ENCODE measurements at regions not wholly inside any gene's neighbourhood (a gene's known extent, or its start where the extent isn't known, plus 50 kb on each side); places are given as distances from the start of the nearest gene placed in this dataset.

DNA sequence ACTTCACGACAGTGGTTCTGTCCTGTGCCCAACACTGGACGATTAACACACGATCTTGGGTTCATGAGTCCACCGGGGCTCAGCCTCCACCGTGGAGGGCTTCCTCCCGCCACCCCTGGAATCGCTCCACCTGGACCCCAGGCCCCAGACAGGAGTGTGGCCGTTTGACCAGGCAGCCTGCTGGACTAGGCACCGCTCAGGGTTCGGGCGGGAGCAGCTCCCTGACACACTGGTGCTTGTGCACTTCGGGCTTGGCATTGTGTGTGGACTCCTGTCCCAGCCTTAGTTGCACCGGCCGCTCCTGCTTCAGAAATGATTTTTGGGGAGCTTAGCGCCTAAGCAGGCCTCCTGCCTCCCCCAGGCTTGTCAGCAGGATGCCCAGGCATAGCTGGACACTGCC is 617.4 kb upstream of the SALL3 start:
- no peak for DNase-seq (ENCODE audit: low read depth in 2 of 2)

DNA sequence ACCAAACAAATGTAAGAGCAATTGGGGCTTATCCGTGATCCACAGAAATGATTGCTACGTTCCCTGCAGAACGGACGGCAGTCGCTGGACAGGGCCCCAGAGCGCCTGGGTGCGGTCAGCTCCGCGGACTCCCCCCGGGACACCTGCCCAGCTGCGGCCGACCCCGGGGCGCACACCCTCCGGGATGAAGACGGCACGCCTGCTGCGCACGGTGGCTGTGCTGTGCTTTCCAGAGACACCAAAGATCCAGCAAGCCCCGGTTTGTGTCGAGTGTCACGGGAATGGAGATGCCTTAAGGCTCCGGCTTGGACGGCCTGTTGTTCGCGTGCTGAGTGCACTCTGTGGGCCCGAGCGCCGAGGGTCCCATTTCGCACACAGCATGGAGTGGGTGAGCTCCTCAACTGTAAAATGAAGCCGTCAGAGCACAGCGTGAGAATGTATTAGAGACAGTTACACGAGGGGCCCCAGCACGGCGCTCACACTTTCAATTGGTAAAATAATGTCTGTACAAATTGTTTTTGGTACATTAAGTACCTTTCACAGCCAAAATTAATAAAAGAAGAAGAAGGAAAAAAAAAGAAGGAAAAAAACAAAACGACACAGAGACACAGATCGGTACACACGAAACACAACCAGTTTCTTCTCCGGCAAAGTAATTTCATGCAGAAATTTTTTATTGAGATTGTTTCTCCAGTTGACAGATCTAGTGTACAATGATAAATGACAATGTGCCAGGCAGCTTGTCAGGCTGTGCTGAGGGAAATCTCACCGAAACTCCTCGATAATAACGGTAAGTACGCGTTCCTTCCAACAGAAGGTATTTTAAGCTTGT is 615.8 kb upstream of the SALL3 start:
- DNase-seq (ENCODE audit: low read depth in 2 of 2) = no peak

DNA sequence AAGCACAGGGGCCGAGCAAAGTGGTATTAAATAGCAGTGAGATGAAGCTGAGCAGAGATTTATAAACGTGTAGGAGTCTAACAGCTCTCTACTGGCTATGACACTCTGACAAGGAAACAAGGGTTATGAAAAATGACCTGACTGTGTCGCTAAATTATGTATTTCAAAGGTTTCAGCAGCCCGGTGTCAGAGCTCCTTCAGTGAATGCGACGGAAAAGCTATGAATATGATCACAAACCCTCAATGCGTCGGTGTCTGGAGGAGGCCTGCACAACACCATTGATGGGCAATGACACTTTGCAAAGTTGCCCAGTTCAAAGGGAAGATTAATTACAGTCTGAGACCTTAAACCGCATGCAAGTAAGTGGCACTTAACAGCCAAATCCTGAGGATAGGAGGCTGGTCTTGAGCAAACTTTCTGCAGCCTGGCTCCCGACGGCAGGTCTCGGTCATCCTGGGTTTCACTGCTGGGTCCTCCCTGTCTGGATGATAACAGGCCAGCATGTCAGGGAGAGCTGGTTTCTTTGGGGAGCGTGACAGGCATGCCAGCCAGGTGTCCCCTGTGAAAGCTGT is 615.1 kb upstream of the SALL3 start:
- DNase-seq (ENCODE audit: low read depth in 2 of 2) = no peak

DNA sequence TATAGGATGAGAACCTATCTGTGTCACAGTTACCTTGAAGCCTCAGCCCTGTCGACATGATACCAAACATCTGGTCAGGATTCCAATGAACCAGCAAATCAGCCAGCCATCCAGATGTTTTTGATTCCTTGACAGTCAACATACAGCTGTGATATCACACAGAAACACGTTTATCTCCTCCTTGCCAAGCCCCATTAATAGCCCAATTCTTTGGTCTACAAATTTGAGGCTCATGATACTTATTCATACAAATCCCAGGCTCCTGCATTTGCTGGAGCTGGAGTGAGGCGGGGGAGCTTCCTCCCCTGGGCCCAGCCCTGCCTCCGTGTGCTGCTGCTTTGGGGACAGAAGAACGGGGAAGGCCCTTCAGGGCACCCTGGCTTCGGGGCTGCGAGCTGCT is 611.6 kb upstream of the SALL3 start:
- DNase-seq (ENCODE audit: low read depth in 2 of 2) = no peak

DNA sequence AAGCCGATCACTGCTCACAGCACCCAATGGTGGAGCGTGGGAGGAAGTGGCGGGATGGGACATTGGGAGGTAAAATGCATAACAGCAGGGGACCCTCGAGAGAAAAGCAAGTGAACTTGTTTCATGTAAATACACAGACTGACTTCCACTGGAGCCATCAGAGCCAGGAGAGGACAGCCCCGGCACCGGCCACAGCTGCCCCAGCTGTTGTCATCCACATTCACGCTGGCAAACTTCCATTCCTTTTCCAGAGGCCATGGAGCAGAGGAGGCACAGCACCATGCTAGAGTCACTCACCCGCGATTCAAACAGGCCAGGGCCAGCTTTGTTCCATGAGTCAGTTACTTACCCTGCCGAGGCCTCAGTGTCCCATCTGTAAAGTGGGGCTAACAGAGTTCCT is 610.9 kb upstream of the SALL3 start:
- no peak for DNase-seq (ENCODE audit: low read depth in 2 of 2)

DNA sequence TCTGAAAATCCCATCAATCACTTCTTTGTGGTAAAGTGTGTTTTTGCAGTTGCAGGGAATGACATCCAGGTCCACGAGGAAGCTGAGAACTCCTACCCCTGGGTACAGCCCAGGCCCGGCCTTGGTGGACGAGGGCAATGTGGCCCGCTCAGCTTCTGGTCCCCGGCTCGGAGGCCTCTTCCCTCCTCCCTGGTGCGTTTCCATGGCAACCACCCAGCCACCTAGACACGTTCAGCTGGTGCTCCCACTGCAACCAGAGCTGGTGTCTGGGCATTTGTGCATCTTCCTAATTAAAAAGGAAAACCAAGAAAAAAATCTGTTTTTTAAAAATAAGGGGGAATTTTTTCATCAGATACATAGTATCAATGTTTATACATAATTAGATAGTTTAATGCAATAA is 603.6 kb upstream of the SALL3 start:
- DNase-seq (ENCODE audit: low read depth in 2 of 2) = no peak

DNA sequence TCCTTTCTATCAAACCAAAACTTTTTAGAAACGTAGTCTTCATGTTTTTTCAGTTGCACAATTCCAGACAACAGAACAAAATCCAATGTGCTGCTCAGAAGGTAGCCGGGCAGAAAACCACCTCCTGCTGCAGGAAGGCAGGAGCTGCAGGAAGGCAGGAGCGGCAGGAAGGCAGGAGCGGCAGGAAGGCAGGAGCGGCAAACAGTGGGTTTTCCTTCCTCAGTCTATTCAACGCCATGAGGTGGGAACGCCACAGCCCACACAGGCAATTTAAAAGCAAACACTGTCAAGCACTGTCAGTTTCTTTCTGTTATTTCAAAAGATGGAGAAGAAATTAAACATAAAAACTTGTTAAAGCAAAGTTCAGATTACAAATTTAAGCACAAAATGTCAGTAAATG is 601.2 kb upstream of the SALL3 start:
- DNase-seq (ENCODE audit: low read depth in 2 of 2) = no peak

DNA sequence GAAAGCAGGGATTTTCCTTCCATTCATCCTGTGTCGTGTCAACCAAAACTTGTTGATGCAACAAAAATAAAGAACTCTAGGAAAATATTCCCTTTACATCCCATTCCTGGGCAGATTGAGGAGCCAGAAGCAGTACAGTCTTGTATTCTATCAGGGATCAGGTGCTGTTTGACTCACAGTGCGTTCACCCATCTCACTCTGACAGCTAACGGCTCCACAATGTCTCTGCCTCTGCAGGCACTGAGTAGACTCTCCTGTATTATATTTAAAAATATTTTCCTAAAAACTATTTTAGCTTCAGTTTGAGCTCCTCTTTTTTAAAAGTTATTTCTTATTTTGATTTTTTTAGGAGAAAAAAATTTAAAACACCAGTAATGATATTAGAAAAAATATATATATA is 600.6 kb upstream of the SALL3 start:
- DNase-seq (ENCODE audit: low read depth in 2 of 2) = no peak

DNA sequence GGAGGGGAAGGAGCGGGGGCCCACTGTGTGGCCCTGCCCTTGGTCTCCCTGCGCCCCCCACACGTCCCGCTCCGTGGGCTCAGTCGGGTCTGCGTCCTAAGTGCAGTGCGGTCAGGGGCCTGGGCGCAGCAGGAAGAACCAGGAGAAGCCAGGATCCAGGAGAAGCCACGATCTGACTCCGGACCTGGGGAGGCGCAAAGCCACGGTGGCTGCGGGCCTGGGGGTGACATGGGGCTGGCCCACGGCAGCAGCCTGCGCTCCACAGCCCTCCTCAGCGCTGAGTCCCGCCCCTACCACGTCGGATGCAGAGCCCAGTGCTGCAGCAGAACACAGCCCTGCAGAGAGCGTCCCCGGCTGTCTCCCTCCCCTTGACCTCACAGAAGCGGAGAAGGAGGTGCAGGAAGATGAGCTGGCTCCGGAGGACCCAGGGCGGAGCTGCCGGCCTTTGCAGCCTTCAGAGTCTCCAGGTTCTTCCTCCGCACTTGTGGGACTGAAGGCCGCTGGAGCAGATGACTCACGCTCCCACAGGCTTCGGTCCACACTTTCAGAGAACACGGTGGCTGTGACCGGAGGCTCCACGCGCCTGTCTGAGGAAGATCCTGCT is 589.2 kb upstream of the SALL3 start:
- DNase-seq (ENCODE audit: low read depth in 2 of 2) = no peak

DNA sequence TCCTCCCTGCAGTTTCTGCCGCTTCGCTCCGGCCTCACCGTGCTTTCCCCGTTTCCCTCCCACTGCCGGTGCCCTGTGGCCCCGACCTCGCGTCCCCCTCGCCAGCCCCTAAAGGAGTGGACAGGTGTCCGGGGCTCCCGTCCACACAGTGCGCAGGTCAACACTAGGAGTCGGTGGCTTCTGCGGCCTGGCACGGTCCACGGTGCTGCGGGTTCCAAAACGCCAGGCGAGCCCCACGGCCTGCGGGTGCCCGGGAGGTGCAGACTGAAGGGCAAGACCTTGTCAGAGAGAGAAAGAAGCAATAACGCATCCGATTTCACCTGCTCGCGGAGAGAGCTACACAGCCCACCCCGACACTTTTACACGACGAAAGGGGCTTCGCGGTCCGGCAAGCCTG is 588.7 kb upstream of the SALL3 start:
- DNase-seq (ENCODE audit: low read depth in 2 of 2) = no peak

DNA sequence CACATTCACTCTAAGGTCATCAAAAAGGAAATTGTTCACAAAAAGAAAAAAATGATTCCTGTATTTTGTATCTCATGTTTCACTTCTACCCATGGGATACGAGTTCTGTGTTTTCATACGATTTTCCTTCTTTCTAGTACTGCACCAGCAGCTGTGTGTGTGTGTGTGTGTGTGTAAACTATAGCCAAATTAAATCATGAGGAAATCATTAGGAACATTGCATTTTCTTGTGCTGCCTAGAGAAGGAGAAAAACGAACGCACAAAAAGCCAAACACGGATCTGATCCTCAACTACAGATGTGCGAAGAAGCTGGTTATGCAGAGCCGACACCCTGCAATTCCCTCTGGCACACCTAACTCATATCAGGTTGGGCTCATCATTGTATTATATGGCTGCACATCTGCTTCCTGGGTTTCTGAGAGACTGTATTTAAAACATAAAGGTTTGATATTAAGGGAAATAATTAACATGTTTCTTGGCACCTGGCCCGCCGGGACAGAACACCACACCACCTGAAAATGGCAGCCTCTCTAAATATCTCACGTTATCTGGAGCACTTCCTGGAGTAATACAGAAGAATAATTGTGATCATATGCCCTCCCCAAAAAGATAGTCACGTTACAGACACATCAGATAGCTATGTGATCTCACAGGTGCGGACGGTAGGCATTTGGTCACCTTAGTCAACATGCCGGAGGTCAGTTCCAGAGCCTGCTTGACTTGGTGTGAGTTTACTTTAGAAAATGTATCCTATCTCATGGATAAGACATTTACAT is 586.3 kb upstream of the SALL3 start:
- no peak for DNase-seq (ENCODE audit: low read depth in 2 of 2)

DNA sequence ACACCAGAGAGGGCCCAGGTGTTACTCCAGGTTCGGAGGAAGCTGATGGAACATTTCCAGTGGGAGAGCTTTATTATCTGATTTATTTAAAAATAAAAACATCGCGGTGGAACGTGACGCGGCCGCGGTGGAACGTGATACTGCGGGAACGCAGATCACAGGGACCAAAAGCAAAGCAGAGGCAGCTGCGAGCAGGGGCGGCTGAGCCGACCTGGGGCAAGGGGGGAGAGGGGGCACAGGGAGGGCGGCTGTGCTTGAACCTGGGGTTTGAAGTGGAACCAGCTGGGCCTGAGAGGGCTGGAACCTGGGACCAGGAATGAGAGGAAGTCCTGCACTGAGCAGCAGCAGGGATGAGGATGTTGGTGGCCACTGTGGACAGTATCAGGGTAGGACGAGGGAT is 583.5 kb upstream of the SALL3 start:
- DNase-seq (ENCODE audit: low read depth in 2 of 2) = no peak

DNA sequence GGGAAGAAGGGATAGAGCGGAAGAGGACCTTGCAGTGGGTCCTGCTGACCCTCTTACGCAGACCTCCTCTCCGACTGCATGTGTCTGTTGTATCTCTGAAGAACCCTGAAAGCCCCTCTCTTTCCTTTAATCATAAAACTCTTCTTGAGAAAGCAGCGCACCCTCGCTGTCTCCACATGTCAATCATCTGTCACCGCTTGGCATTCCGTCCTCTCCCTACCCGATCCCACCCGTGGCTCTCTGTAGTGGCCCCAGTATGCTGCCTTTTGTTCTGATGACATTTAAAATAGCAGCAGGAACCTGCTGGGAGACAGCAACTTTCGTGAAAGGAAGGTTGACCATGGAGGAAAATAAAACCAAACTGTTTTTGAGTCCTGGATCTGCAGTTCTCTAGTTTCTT is 582.9 kb upstream of the SALL3 start:
- no peak for DNase-seq (ENCODE audit: low read depth in 2 of 2)

DNA sequence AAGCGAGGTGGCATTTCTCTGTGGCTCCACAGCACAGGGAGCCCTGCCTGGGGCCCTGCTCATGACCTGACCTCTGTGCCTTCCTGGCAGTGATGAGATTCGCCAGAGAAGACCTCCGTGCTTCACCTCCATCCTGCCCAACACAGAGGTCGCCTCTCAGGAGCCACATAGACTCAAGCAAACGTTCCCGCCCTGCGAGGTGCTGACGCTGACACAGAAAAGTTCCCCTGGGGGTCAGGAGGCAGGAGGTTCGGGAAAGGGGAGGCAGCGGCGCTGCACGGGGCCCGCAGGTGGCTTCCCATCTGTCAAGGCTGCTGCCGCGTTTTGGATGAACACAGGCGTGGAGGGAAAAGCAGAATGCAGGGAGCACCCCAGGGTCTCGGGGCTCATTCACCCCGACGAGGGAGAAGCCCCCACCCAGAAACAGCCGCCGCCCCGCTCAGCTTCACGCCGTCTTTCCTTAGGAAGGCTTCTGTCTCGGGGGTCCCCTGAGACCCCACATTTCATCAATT is 579.6 kb upstream of the SALL3 start:
- no peak for DNase-seq (ENCODE audit: low read depth in 2 of 2)

DNA sequence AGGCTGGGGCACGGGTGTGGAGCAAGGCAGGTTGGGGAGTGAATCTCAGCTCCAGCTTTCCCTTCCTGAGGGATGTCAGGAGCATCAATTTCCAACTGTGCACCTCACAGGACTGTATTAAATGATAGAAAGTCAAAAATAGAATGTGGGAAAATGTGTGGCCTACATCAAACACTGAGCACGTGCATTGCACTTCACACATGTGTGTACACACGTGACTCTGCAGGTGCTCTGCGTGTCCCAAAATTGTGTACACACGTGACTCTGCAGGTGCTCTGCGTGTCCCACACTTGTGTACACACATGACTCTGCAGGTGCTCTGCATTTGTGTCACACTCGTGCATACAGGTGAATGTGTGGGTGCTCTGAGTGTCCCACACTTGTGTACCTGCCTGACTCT is 577.2 kb upstream of the SALL3 start:
- DNase-seq (ENCODE audit: low read depth in 2 of 2) = no peak

DNA sequence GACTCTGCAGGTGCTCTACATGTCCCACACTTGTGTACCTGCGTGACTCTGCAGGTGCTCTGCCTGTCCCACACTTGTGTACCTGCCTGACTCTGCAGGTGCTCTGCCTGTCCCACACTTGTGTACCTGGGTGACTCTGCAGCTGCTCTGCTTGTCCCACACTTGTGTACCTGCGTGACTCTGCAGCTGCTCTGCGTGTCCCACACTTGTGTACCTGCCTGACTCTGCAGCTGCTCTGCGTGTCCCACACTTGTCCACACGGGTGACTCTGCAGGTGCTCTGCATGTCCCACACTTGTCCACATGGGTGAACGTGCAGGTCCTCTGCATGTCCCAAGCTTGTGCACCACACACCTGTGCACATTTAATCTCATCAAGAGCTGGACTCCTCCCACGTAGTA is 576.7 kb upstream of the SALL3 start:
- no peak for DNase-seq (ENCODE audit: low read depth in 2 of 2)

DNA sequence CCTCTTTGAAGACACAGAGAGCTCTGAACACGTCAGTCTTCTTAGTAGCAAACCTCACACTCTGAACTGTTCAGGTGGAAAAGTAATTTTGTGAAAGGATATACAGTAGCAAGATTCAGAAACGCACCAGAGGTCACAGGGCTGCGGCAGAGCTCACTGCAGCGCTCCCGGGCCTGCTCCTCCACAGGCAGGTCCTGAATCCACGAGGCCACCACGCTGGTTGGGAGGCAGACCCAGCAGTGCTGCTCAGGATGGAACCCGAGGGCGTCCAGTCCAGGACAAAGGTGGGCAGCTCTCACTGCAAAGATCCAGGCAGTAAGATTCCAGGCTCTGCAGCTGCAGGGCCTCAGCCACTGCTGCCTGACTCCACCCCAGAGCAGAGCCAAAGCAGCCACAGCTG is 576.2 kb upstream of the SALL3 start:
- DNase-seq (ENCODE audit: low read depth in 2 of 2) = no peak

DNA sequence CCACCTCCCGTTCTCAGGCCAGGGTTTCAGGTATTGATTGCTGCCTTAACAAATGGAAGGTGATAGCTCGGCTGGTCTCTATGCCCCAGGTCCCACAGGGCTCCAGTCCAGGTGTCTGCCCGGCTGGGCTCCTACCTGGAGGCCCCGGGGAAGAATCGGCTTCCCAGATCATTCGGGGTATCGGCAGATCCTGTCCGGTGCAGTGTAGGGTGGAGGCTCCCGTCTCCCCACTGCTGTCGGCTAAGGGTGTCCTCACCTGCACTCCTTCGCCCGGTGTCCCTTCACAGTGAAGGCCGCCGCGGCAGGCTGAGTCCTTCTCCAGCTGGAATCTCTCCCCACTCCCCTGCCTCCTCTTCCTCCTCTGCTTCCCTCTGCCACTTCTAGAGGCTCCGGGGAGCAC is 573.9 kb upstream of the SALL3 start:
- DNase-seq (ENCODE audit: low read depth in 2 of 2) = no peak

DNA sequence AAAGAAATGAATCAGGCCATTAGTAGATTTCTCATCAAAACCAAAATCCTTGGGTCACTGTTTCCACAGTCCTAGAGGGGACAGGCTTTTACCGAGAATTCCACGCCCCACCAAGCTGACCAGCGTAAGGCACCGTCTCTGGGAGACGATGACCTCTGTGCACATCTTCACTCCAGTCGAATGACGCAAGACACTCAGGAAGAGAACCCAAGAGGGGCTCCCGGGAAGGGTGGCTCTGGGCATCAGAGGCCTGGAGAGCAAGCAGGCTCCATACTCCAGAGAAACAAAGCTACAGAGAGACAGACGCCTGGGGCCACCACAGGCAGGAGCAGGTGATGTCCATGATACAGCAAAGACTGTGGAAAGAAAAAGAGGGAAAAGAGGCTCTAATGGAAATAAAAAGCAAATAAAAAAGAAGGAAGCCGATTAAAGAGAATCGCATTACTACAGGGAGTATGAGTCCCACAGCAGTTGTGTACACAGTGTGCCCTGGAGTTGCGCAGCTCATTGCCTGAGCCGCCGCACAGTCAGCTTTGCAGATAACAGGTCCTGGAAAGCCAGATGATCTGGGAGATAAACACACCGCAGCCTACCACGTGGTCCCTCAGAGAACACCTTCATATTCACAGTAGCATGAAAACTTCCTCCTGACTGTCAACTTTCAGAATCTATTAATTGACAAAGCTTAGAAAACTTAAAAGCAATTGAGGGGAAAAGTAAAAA is 572.7 kb upstream of the SALL3 start:
- no peak for DNase-seq (ENCODE audit: low read depth in 2 of 2)

DNA sequence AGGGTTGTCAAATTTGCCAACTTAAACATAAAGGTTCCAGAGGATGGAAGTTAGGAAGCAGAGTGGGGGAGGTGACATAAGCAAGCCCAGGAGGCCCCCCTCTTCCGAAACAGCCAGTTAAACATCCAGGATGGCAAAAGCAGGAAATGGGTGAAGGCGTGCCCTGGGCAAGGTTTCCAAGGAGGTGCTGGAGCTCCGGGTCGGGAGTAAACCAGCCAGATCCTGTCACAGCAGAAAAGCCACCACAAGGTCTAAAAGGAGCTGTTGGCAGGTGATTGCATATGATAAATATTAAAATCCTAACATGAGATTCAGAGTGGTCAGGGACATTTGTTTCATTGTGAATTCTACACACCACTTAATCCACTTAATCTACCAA is 572.2 kb upstream of the SALL3 start:
- no peak for DNase-seq (ENCODE audit: low read depth in 2 of 2)

DNA sequence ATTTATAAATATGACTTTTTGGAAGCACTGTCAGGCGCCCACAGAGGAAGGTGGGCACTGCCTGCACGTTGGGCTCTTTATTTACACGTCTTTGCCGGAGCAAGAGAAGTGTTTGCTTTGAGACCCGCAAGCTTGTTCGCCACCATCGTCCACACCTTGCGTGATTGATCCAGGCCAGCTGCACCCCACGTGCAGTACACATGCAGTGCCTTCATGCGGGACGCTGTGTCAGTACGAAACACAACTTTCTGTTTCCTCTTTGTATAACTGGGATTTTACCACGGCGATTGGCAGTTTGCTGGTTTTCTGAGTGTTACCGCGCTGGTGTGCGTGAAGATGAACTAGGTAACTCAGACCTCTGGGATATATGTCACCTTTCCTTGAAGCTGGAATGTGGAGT is 571.0 kb upstream of the SALL3 start:
- DNase-seq (ENCODE audit: low read depth in 2 of 2) = no peak
